ENCODE measurements at regions not wholly inside any gene's neighbourhood (a gene's known extent, or its start where the extent isn't known, plus 50 kb on each side); places are given as distances from the start of the nearest gene placed in this dataset.
A peak's percentile ranks its signal among the peaks of the same experiment; 100 is the strongest.

GRCh38 chrX:93791304-93791703 is 117.3 kb downstream of the FAM133A start:
- BruUV-seq (replicated peaks): no TSS peak
- H3K27me3 ChIP-seq (replicated peaks; ENCODE audit: insufficient read depth, low read depth, low read length, poor library complexity): peaks cover 8% of the 10 kb centered on the region
- ChIA-PET CTCF (no interaction called here), POLR2A (ENCODE audit: low non-redundant PET) (no interaction called here)
- H3K27ac ChIP-seq (ENCODE audit: low read depth, low read length, poor library complexity, severe bottlenecking): no peak overlapping the region
- intact Hi-C loops (cut with micrococcal nuclease; ENCODE audit: unreplicated experiment): no loop called here
- no peaks in the 10 kb centered on the region for H3K9me3 ChIP-seq (ENCODE audit: low read depth, low read length, poor library complexity, severe bottlenecking)
- no peaks in the 10 kb centered on the region for H3K36me3 ChIP-seq (ENCODE audit: insufficient read depth, low read length, poor library complexity, severe bottlenecking)
- H3K4me3 ChIP-seq (ENCODE audit: low read depth, low read length, poor library complexity, severe bottlenecking): no peak overlapping the region
- peak; percentile 52 for DNase-seq (ENCODE audit: low spot score)
- no peaks in the 10 kb centered on the region for H3K4me1 ChIP-seq (ENCODE audit: insufficient read depth, low read length, poor library complexity, severe bottlenecking)
- no peak for TF ChIP-seq EZH2 (IDR thresholded peaks at IDR 0.05; ENCODE audit: borderline replicate concordance, low read depth, low read length, poor library complexity, severe bottlenecking)
- TF ChIP-seq, protein P1, sequence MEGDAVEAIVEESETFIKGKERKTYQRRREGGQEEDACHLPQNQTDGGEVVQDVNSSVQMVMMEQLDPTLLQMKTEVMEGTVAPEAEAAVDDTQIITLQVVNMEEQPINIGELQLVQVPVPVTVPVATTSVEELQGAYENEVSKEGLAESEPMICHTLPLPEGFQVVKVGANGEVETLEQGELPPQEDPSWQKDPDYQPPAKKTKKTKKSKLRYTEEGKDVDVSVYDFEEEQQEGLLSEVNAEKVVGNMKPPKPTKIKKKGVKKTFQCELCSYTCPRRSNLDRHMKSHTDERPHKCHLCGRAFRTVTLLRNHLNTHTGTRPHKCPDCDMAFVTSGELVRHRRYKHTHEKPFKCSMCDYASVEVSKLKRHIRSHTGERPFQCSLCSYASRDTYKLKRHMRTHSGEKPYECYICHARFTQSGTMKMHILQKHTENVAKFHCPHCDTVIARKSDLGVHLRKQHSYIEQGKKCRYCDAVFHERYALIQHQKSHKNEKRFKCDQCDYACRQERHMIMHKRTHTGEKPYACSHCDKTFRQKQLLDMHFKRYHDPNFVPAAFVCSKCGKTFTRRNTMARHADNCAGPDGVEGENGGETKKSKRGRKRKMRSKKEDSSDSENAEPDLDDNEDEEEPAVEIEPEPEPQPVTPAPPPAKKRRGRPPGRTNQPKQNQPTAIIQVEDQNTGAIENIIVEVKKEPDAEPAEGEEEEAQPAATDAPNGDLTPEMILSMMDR (conservative IDR thresholded peaks at IDR 0.05; ENCODE audit: low read depth, low read length): no peak
